ENCODE measurements at regions not wholly inside any gene's neighbourhood (a gene's known extent, or its start where the extent isn't known, plus 50 kb on each side); places are given as distances from the start of the nearest gene placed in this dataset.

DNA sequence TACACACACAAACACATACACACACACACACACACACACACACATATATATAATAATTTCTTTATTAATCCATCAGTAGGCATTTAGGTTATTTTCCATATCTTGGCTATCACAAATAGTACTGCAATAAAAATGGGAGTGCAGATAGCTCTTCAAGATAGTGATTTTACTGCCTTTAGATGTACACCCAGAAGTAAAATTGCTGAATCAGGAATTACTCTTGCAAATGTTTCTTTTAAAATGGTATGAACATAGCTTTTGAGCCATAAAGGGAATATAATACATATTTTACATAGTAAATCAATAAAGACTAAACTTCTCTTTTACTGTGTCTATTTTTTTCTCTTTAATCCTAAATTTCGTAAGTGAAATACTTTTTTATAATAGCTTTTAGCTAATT lies 1251.1 kb downstream of the ZPLD1 start:
- DNase-seq, result no peak

DNA sequence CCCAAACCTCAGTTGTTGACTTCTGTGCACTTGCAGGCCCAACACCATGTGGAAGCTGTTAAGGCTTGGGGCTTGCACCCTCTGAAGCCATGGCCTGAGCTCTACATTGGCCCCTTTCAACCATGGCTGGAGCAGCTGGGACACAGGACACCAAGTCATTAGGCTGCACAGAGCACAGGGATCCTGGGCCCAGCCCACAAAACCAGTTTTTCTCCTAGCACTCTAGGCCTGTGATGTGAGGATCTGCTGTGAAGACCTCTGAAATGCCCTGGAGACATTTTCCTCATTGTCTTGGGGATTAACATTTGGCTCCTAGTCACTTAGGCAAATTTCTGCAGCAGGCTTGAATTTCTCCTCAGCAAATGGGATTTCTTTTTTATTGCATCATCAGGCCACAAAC lies 1255.7 kb downstream of the ZPLD1 start:
- no peak for DNase-seq

DNA sequence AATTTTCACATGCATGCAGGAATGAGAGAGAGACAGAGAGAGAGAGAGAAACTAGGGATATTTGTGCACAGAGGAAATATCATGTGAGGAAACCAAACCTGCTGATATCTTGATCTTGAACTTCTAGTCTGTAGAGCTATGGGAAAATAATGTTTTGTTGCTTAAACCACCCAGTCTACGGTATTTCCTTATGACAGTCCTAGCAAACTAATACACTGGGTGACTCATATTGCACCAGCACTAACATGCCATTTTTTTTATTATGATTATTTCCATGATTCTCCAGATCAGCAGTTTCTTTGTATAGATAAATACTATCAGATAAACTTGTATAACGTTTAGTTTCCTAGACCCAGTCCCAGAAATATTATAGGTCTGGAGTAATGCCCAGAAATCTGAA lies 1259.0 kb downstream of the ZPLD1 start:
- DNase-seq, result no peak

DNA sequence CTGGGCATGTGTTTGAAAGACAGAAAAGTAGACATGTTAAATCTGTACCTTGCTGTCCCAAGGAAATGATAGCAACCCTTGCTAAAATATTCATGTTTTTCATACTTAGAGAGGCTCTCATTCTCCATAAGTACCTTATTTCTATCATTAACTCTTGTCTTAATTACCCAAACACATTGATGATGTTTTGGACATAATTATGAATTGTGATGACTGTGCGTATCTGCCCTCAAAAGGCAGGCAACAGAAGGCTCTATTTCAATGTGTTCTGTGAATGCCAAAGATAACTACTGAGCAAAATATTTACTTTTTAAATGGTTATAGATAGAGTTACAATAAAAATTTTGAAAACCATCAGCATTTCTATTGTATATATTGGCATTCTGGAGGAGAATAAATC lies 1263.8 kb downstream of the ZPLD1 start:
- DNase-seq, result no peak

DNA sequence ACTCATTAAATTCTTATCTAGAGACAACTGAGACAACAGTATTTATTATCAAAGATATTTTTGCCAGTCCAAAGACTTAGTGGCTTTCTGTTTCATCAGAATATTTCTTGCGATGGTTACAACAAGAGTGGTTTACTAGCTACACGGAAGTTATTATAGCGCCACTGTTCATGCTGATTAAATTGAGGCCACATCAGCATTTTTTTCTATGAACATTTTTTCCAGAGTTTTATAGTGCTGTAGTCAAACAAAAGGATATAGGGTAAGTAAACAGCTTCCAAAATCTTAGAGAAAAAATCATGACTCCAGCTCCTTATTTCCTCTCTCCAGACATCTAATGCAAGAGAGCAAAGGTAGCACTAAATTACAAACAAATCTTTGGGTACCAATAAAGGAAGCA lies 1264.4 kb downstream of the ZPLD1 start:
- no peak for DNase-seq

DNA sequence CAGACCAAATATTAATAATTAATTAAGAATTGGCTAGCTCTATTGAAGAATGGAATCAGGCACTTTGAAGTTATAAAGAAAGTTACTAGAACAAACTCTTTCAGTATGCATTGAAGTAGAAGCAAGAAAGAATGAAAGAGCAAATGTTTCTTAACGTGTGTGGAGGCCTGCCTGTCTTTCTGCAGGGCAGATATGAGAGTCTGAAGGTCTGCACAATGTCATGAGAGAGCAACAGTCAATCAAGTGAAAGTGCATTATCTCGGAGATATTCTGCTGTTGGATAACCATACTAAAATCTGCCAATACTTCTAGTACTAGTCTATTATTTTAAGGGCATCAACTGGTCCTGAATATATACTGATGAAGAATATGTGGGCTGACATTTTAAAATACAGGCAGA lies 1270.8 kb downstream of the ZPLD1 start:
- DNase-seq, result no peak

DNA sequence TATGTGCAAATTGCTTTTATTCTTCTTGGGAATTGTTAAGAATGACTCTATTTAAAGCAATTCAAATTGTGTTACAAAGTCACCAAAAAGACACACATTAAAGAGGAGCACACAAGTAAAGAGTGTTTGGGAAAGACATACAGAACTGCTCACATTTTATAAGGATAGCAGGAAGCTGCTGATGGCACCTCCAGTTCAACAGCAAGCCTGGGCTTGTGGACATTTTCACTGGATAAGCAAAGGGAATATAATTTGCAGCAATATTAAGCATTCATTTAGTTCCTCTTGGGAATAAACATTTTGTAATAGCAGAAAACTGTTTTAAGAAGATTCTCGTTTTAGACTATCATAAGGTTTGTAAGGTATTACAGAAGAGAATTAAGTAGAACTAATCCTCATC lies 1271.9 kb downstream of the ZPLD1 start:
- no peak for DNase-seq

DNA sequence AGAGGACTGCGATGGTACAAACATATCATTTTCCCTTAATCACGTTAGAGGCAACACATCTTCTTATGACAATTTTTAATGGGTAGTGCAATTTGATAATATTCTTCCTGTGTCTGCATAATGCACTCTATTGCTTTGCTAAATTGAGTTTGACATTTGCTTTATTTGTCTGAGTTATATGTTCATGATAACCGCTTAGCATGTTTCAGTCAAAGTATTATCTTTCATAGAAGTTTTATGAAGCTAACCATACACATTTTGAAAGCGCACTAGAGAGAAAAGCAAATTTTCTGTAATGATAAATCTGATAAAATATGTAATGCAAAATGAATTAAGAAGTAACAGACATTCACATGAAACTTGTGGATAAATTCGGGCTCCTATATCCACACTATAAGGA lies 1276.9 kb downstream of the ZPLD1 start:
- DNase-seq, result no peak

DNA sequence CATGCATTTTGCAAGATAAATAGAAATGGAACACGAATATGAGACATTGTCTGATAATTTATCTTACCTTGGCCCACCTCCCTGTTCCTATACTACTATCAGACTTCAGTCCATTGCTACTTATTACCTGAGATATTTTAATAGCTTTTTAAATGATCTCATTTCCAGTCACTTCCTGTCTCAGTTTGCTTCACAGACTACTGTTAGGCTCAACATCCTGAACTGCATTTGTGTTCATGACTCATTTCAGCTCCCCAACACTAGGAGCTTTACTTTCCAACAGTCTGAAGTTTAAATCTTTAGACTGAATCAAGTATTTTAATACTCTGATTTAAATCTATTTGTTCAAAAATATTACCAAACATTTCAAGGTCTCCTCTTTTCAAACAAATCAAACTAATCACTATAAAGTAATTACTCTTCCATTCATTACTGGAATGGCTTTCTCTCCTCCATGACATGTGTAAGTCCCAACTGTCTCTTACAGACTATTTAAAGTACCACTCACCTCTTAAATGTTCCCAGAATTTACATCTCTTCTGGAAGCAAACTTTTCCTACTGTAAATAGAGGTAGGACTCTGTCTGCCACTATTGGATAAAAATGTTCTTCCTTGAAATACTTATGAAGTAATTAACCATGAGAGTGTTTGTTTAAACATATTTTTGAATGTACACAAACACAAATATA lies 1277.6 kb downstream of the ZPLD1 start:
- no peak for DNase-seq

DNA sequence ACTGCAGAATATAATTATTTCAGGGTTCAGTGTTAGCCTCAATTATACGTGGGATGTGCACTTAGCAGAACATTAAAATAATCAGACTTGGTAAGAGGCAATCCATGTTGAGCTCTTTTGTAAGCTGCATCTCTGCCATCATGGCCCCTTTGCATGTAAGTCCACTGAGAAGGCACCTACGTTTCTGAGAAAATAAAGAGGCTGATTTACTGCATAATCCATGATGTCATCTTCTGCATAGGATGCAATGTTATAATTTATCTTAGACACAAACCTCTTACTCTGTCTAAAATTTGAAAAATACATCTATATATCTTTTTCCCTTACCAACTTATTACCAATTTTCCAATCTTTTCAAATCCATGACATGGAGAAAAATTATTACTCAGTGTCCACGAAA lies 1294.7 kb downstream of the ZPLD1 start:
- no peak for DNase-seq

DNA sequence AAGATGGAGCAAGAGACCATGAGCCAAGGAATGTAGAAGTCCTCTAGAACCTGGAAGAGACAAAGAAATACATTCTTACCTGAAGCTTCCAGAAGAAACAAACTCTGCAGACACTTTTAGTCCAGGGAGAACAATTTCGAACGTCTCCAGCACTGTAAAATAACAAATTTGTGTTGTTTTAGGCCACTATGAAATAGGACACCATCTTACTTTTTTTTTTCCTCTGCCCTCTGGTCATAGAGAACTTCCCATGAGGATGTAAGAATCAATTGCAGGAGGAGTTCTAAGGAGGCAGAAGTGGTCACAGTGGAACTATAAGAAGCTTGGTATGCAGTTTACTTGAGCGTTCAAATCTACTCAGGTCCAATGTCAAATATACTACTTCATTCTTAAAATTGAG lies 1295.9 kb downstream of the ZPLD1 start:
- DNase-seq, result no peak

DNA sequence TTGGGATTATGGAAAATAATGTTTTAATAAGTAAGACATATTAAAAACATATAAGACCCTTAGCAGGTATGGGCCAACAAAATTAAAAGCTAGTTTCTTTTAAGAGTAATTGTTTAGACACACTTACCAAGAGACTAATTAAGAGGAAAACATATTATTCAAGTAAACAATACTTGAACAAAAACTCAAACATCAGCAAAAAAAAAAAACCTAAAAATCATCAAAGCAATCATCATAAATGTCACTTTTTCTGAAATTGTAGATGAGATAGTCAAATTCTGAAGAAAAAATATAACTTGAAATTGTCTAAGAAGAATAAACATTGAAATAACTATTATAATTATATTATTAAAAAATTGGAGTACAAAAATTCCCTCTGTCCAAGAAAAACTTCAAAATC lies 1318.2 kb downstream of the ZPLD1 start:
- DNase-seq, result no peak

DNA sequence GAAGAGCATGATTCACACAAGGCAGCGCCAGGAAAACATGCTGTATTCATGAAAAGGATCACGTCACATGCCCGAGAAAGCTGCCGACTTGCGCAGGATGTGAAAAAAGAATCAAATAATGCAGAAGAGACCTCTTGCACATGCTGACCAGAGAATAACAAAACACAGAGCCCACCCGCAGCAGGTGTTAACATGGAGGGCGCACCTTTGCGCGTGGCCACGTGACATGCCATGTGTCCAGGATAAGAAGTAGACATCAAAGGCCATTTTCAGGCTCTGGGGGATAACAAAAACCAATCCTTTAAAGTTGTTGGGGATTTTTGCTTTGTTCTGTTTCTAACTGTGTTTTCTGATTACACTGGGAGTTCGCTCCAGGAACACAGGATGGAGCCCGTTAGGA lies 1332.8 kb downstream of the ZPLD1 start:
- no peak for DNase-seq

DNA sequence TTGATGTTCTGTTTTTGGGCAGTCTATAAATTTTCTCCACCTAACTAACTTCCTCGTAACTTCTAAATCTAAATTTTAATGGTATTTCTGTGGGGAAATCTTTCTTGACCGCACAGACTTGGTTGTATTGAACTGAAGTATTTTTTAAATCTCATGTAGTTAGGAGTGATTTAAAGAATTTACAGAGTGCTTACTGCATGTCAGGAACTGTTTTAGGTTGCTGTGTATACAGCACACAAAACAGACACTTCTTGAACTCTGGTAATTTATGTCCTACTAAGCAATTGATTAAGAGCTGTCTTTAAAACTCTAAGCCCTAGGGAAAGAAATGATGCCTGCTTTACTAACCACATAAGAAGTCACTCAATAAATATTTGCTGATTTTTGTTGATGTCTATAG lies 1350.2 kb downstream of the ZPLD1 start:
- no peak for DNase-seq

DNA sequence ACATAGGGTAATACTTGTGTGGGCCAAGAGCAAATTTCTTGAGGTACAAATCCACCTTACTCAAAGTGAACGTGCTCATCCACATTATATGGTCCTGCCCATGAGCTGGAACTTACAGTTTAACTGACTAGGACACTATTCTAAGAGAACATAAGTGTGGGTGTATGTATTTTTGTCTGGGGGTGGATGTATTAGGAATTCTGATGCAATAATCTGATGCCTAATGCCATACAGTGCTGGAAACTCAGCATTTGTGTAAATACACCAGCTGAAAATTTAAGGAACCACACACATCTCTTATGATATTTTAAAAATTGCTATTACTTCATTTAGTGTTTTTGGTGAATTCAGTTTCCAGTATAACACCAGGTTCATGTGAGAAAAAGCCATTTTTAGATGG lies 1350.7 kb downstream of the ZPLD1 start:
- no peak for DNase-seq

DNA sequence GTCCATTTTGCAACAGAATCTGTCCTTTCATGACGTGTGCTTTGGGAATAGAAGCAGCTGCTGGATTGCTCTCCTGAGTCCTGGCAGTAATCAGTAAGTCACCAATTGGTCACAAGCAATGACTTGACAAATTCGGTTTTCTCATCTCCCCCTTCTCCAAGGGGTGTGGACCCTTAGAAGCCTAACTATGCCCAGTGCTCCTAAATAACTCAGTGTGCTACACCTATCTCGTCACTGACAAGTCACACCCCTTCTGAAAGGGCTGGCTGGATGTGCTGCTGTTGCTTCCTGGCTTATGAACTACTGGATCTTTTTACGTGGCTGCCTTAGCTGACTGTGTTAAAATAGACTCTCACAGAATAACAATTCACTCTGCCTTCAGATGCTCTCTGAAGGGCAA lies 1351.5 kb downstream of the ZPLD1 start:
- no peak for DNase-seq

DNA sequence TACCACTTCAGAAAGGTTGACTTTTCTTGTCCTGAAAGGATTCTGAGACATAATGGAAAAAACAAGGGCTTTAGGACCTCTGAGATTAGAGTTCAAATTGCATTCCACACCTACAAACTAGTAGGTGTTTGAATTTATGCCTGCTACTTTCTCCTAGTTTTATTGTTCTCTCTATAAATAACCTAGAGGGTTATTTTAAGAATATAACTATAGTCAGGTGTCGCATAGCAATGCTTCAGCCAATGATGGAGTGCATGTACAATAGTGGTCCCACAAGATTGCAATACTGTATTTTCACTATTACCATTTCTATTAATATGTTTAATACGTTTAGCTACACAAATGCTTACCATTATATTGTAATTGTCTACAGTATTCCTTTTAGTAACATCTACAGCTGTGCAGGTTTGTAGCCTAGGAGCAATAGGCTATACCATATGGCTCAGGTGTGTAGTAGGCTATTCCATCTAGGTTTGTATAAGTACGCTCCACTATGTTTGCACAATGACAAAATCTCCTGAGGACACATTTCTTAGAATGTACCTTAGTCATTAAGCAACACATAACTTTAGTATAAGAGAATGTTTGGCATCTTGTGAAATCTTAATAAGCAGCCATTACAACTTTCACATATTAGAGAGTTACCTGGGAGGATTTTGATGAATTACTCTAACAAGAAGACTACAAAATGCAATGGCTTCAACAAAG lies 1352.5 kb downstream of the ZPLD1 start:
- no peak for DNase-seq

DNA sequence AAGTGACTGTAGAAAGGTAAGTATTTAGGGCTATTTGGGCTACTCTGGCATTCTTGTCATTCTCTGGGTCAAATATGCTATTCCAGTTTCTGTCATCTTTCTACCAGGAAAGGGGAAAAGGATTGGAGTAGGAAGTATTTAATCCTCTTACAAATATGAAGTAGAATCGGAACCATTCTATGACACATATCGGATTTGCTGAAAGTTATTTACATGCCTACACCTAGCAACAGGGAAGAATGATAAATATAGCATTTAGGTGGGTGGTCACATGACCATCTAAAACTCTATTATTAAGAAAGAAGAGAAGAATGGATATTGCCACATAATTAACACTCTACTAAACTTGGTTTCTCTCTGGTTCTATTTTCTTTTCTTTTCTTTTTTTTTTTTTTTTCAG lies 1353.1 kb downstream of the ZPLD1 start:
- no peak for DNase-seq

DNA sequence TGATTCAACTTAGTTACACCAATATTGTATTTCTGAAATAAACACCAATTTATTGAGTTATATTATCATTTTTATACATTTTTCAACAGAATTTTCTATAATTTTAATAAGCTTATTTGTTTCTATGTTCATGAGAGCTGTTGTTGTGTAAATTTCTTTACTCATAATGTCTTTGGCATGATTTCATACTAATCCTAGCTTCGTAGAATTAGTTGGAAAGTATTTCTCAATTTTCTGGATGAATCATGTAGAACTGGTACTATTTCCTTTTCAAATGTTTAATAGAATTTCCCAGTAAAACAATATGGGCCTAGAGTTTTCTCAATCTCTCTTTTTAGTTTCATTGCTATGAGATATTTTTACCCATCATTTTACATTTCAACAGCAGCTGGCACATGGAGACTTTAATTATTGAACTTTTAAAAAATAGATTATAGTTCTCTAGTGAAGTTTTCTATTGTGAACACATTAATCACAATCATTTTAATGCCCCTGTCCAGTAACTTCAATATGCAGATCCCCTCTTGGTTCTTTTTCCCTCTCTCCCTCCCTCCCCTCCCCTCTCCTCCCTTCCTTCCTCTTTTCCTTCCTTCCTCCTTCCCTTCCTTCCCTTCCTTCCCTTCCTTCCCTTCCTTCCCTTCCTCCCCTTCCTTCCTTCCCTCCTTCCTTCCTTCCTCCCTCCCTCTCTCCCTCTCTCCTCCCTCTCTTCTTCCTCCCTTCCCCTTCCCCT lies 1357.1 kb downstream of the ZPLD1 start:
- DNase-seq, result no peak

DNA sequence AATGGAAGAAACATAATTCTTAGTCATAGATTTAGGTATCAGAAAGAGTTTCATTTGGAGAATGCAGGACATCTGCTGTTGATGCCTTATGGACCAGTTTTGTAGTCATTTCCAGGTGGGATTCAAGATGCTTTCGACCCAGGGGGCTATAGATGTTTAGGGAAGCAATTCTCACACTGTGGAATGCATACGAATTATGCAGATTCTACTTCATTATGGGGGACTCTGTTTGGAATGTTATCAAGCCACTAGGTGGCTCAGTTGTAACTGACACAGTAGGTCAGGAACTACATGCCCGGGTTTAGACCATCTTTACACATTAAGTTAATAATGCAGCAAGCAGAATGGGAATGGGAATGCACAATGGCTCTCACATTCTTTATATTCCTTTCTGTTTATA lies 1359.8 kb downstream of the ZPLD1 start:
- no peak for DNase-seq

DNA sequence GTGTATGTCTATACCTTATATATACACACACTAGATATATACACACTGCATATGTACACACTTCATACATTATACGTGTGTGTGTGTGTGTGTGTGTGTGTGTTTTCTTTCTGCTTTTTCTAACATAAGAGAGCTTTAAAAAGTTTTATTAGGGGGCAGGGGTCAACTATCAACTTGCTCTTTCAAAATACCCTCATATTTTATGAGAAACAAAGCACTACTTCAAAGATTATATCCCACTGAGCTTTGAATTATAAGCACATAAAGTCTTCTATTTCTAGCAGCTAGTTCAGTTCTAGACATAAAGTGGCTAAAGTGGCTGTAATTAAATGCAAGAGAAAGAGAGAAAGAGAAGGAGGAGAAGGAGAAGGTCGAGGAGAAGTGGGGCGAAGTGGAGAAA lies 1361.3 kb downstream of the ZPLD1 start:
- DNase-seq, result no peak

DNA sequence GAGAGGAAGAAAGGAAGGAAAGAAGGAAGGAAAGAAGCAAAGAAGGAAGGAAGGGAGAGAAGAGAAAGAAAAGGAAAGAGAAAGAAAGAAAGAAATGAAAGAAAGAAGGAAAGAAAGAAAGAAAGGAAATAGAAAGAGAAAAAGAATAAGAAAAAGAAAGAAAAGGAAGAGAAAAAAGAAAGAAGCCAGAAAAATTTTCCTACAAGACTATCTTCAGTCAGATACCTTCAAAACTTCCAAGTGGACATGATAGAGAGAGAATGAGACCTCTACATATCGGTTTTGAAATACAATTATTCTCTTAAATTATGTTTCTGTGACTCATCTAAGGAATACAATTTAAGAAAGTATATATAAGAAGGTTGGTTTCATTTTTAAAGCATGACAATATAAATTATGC lies 1369.0 kb downstream of the ZPLD1 start:
- no peak for DNase-seq

DNA sequence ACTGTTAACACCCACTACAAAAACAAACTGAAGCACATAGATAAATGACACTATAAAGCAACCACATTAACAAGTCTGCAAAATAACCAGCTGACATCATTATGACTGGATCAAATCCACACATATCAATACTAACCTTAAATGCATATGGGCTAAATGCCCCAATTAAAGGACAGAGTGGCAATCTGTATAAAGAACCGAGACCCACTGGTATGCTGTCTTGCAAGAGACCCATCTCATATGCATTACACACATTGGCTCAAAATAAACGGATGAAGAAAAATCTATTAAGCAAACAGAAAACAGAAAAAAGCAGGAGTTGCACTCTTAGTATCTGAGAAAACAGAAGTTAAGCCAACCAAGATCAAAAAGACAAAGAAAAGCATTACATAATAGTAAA lies 1375.4 kb downstream of the ZPLD1 start:
- DNase-seq, result no peak

DNA sequence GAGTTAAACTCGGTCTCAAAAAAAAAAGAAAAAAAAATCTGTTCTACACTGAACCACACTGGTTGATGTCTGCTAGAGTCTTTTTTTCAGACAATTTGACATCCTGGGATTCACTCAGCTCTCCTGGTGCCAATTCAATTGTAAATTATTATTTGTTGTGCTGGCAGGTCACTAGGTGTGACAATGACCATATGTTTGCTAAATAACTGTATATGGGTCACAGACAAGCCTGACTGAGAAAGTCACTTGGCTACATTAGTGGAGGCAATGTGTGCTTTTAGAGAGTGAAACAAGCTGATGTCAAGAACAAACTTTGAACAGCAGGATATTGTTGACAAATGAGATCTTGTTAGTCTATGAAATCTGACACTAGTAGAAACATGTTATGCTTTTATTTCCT lies 1379.1 kb downstream of the ZPLD1 start:
- DNase-seq, result no peak
